ENCODE measurements at regions not wholly inside any gene's neighbourhood (a gene's known extent, or its start where the extent isn't known, plus 50 kb on each side); places are given as distances from the start of the nearest gene placed in this dataset.
"Not testable (repeated sequence)": the region's sequence is repeated elsewhere in the genome, so short reads cannot be mapped to it uniquely, and the experiment has no call there.

GRCh38 chr4:186384328-186384727 lies 118.3 kb downstream of the F11 start:
- not testable (repeated sequence) for TF ChIP-seq POLR2A, CTCF (IDR thresholded peaks at IDR 0.05)
